SK-N-MC (cell line): ENCODE measurements at regions not wholly inside any gene's neighbourhood (a gene's known extent, or its start where the extent isn't known, plus 50 kb on each side); places are given as distances from the start of the nearest gene placed in this dataset.

Source experiments
- DNase-seq: peaks from one replicate; pipeline ENCODE4 v3.0.0-alpha.2; 2011; ENCODE audit warnings: low read depth, low spot score
- H3K27ac ChIP-seq: fragments of 200-600 bp; sonication (generic); 2 replicates; pipeline ENCODE4 v1.5.1; 2016; ENCODE audit warnings: mixed run types
- H3K36me3 ChIP-seq: fragments of 200-600 bp; sonication (generic); 2 replicates; pipeline ENCODE4 v1.6.1; 2017; ENCODE audit warnings: antibody characterized with exemption, low read length, mixed read lengths; ENCODE audit not compliant: insufficient read depth
- H3K4me3 ChIP-seq: fragments of 200-600 bp; sonication (generic); 2 replicates; pipeline ENCODE4 v1.5.1; 2016
- H3K9ac ChIP-seq: fragments of 200-600 bp; sonication (generic); 2 replicates; pipeline ENCODE4 v1.8.0; 2017; ENCODE audit warnings: mixed run types, mixed read lengths; ENCODE audit not compliant: insufficient read length
- H3K9me3 ChIP-seq: fragments of 200-600 bp; sonication (generic); 2 replicates; pipeline ENCODE4 v1.6.1; 2017; ENCODE audit warnings: low read depth, mild to moderate bottlenecking, antibody characterized with exemption, low read length, moderate library complexity, mixed read lengths
- EZH2 ChIP-seq: fragments of 200-600 bp; sonication (generic); IDR thresholded peaks from one replicate; pipeline ENCODE4 v1.6.1; 2017; ENCODE audit warnings: antibody characterized with exemption
- FOXP2 ChIP-seq: optimal IDR thresholded peaks from 2 replicates; pipeline ENCODE3; 2011; ENCODE audit warnings: mild to moderate bottlenecking, moderate library complexity; ENCODE audit not compliant: insufficient read depth; ENCODE audit errors: extremely low read length, control extremely low read depth
- POLR2AphosphoS5 ChIP-seq: IDR thresholded peaks from 2 replicates; pipeline ENCODE4 v1.6.1; 2012; ENCODE audit warnings: mild to moderate bottlenecking, low read depth, low read length, borderline replicate concordance

GRCh38 chr7:156124356-156124755 is 312.1 kb upstream of the SHH start:
- no peak for DNase-seq
- Histone ChIP-seq H3K9ac (no peak overlapping the region), H3K36me3 (no peaks in the 10 kb centered on the region), H3K4me3 (no peak overlapping the region), H3K27ac (no peak overlapping the region), H3K9me3 (no peaks in the 10 kb centered on the region)
- TF ChIP-seq FOXP2 (no peak), POLR2AphosphoS5 (no peak), EZH2 (no peak)

- H3K9ac ChIP-seq = no peak overlapping the region
- no peak overlapping the region for H3K4me3 ChIP-seq
- H3K36me3 ChIP-seq = no peaks in the 10 kb centered on the region
- TF ChIP-seq FOXP2 = no peak
- TF ChIP-seq POLR2AphosphoS5 = no peak
- TF ChIP-seq EZH2 = no peak
- no peak overlapping the region for H3K27ac ChIP-seq
- no peaks in the 10 kb centered on the region for H3K9me3 ChIP-seq
- DNase-seq = no peak
Measured at GRCh38 chr7:156123362-156123761, 311.1 kb upstream of the SHH start.

GRCh38 chr7:156122752-156123354 is 310.6 kb upstream of the SHH start:
- TF ChIP-seq POLR2AphosphoS5 (no peak), FOXP2 (no peak), EZH2 (no peak)
- H3K27ac ChIP-seq = no peak overlapping the region
- H3K9ac ChIP-seq = no peak overlapping the region
- DNase-seq = no peak
- no peaks in the 10 kb centered on the region for H3K9me3 ChIP-seq
- H3K4me3 ChIP-seq = no peak overlapping the region
- H3K36me3 ChIP-seq = no peaks in the 10 kb centered on the region

GRCh38 chr7:156121956-156122355 is 309.7 kb upstream of the SHH start:
- no peak overlapping the region for H3K27ac ChIP-seq
- DNase-seq = no peak
- TF ChIP-seq EZH2 = peak; percentile 14
- TF ChIP-seq FOXP2 = no peak

GRCh38 chr7:156121434-156121833 is 309.2 kb upstream of the SHH start:
- no peak for DNase-seq
- H3K27ac ChIP-seq = no peak overlapping the region
- no peak overlapping the region for H3K4me3 ChIP-seq
- TF ChIP-seq POLR2AphosphoS5 (no peak), FOXP2 (no peak), EZH2 (no peak)
- no peaks in the 10 kb centered on the region for H3K9me3 ChIP-seq
- no peak overlapping the region for H3K9ac ChIP-seq
- H3K36me3 ChIP-seq = no peaks in the 10 kb centered on the region

More at GRCh38 chr7:156121956-156122355, 309.7 kb upstream of the SHH start:
- H3K36me3 ChIP-seq = no peaks in the 10 kb centered on the region
- no peak overlapping the region for H3K4me3 ChIP-seq
- H3K9ac ChIP-seq = no peak overlapping the region
- H3K9me3 ChIP-seq = no peaks in the 10 kb centered on the region

- no peak for TF ChIP-seq POLR2AphosphoS5
- TF ChIP-seq FOXP2 = no peak
- TF ChIP-seq EZH2 = no peak
Measured at GRCh38 chr7:156120552-156120951, 308.3 kb upstream of the SHH start.

GRCh38 chr7:156119771-156120170 is 307.5 kb upstream of the SHH start:
- H3K4me3 ChIP-seq = no peak overlapping the region
- no peak for DNase-seq
- TF ChIP-seq FOXP2 = no peak
- no peak for TF ChIP-seq POLR2AphosphoS5
- TF ChIP-seq EZH2 = no peak
- no peak overlapping the region for H3K27ac ChIP-seq
- H3K36me3 ChIP-seq = no peaks in the 10 kb centered on the region
- H3K9me3 ChIP-seq = no peaks in the 10 kb centered on the region
- H3K9ac ChIP-seq = no peak overlapping the region

More at GRCh38 chr7:156120552-156120951, 308.3 kb upstream of the SHH start:
- Histone ChIP-seq H3K27ac (no peak overlapping the region), H3K9ac (no peak overlapping the region), H3K36me3 (no peaks in the 10 kb centered on the region), H3K4me3 (no peak overlapping the region), H3K9me3 (no peaks in the 10 kb centered on the region)
- DNase-seq = no peak

GRCh38 chr7:156118248-156118645 is 306.0 kb upstream of the SHH start:
- H3K9me3 ChIP-seq = no peaks in the 10 kb centered on the region
- no peak overlapping the region for H3K27ac ChIP-seq
- H3K9ac ChIP-seq = no peak overlapping the region
- H3K4me3 ChIP-seq = no peak overlapping the region
- no peak for DNase-seq
- H3K36me3 ChIP-seq = no peaks in the 10 kb centered on the region
- no peak for TF ChIP-seq FOXP2
- no peak for TF ChIP-seq EZH2
- TF ChIP-seq POLR2AphosphoS5 = no peak
